Loucy (cell line): ENCODE measurements at regions not wholly inside any gene's neighbourhood (a gene's known extent, or its start where the extent isn't known, plus 50 kb on each side); places are given as distances from the start of the nearest gene placed in this dataset.

Experiments used
- H2AFZ ChIP-seq: fragments of 200-600 bp; sonication (generic); 2 replicates; pipeline ENCODE4 v1.6.0; 2016; ENCODE audit warnings: antibody characterized with exemption, mild to moderate bottlenecking, low read length, moderate library complexity
- H3F3A ChIP-seq: fragments of 200-600 bp; 2 replicates; pipeline ENCODE4 v1.6.0; 2016; ENCODE audit warnings: antibody characterized with exemption, low read depth, mild to moderate bottlenecking
- H3K27me3 ChIP-seq: fragments of 200-600 bp; sonication (generic); 2 replicates; pipeline ENCODE4 v1.6.1; 2014; ENCODE audit warnings: low read length, mild to moderate bottlenecking; ENCODE audit not compliant: insufficient read depth, poor library complexity, severe bottlenecking
- H3K36me3 ChIP-seq: fragments of 200-600 bp; sonication (generic); 2 replicates; pipeline ENCODE4 v1.6.1; 2016; ENCODE audit warnings: low read length; ENCODE audit not compliant: insufficient read depth
- H3K4me1 ChIP-seq: fragments of 200-600 bp; sonication (generic); 2 replicates; pipeline ENCODE4 v1.5.1; 2014; ENCODE audit warnings: low read length, mild to moderate bottlenecking; ENCODE audit not compliant: insufficient read depth, poor library complexity, severe bottlenecking
- H3K4me2 ChIP-seq: fragments of 200-600 bp; sonication (generic); 2 replicates; pipeline ENCODE4 v1.6.0; 2014; ENCODE audit warnings: antibody characterized with exemption, low read length, low read depth, mild to moderate bottlenecking; ENCODE audit not compliant: poor library complexity, severe bottlenecking
- H3K4me3 ChIP-seq: fragments of 200-600 bp; sonication (generic); 2 replicates; pipeline ENCODE4 v1.5.1; 2014; ENCODE audit warnings: low read length, mild to moderate bottlenecking, mixed read lengths; ENCODE audit not compliant: poor library complexity, severe bottlenecking
- H3K79me2 ChIP-seq: fragments of 200-600 bp; sonication (generic); 2 replicates; pipeline ENCODE4 v1.6.1; 2014; ENCODE audit warnings: low read length; ENCODE audit not compliant: insufficient read depth
- H3K9ac ChIP-seq: fragments of 200-600 bp; sonication (generic); 2 replicates; pipeline ENCODE4 v1.6.0; 2014; ENCODE audit warnings: mild to moderate bottlenecking, low read depth, low read length, moderate library complexity; ENCODE audit not compliant: poor library complexity, severe bottlenecking
- H3K9me2 ChIP-seq: fragments of 200-600 bp; sonication (generic); replicated peaks from 2 replicates; pipeline ENCODE4 v1.6.1; 2016; ENCODE audit warnings: low read depth, low read length, mixed read lengths
- H3K9me3 ChIP-seq: fragments of 200-600 bp; sonication (generic); 2 replicates; pipeline ENCODE4 v1.6.1; 2014; ENCODE audit warnings: mild to moderate bottlenecking, antibody characterized with exemption, low read length, low read depth; ENCODE audit not compliant: insufficient read depth
- H4K20me1 ChIP-seq: fragments of 200-600 bp; sonication (generic); 2 replicates; pipeline ENCODE4 v1.6.0; 2014; ENCODE audit warnings: antibody characterized with exemption, low read length, mild to moderate bottlenecking; ENCODE audit not compliant: insufficient read depth, poor library complexity, severe bottlenecking
- EZH2phosphoT487 ChIP-seq: fragments of 200-600 bp; IDR thresholded peaks from 2 replicates; pipeline ENCODE4 v1.6.1; 2018; ENCODE audit warnings: antibody characterized with exemption, mild to moderate bottlenecking, moderate library complexity, borderline replicate concordance
- TF ChIP-seq, protein P1 (sequence below): fragments of 200-600 bp; sonication (generic); conservative IDR thresholded peaks from 2 replicates; pipeline ENCODE4 v1.5.1; 2014; ENCODE audit warnings: mild to moderate bottlenecking, antibody characterized with exemption, low read length

DNA sequence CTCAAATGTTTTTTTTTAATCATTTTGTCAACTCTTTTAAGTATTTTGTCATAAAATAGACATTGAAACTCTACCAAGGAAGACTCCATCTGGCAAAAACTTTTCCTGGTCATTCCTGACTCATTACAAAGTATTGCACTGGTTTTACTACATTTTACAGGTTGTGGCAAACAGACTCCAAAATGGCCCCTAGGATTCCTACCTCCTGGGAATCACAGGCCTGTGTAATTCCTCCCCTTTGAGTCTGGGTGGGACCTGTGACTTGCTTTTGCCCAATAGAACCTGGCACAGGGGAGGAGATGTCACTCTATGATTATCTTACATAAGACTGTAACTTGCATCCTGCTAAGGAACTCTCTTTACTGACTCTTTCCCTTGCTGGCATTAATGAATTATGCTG lies 123.6 kb upstream of the KCNJ6 start:
- H3K27me3 ChIP-seq, result no peaks in the 10 kb centered on the region
- TF ChIP-seq, protein P1, sequence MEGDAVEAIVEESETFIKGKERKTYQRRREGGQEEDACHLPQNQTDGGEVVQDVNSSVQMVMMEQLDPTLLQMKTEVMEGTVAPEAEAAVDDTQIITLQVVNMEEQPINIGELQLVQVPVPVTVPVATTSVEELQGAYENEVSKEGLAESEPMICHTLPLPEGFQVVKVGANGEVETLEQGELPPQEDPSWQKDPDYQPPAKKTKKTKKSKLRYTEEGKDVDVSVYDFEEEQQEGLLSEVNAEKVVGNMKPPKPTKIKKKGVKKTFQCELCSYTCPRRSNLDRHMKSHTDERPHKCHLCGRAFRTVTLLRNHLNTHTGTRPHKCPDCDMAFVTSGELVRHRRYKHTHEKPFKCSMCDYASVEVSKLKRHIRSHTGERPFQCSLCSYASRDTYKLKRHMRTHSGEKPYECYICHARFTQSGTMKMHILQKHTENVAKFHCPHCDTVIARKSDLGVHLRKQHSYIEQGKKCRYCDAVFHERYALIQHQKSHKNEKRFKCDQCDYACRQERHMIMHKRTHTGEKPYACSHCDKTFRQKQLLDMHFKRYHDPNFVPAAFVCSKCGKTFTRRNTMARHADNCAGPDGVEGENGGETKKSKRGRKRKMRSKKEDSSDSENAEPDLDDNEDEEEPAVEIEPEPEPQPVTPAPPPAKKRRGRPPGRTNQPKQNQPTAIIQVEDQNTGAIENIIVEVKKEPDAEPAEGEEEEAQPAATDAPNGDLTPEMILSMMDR, result no peak
- TF ChIP-seq EZH2phosphoT487, result no peak

DNA sequence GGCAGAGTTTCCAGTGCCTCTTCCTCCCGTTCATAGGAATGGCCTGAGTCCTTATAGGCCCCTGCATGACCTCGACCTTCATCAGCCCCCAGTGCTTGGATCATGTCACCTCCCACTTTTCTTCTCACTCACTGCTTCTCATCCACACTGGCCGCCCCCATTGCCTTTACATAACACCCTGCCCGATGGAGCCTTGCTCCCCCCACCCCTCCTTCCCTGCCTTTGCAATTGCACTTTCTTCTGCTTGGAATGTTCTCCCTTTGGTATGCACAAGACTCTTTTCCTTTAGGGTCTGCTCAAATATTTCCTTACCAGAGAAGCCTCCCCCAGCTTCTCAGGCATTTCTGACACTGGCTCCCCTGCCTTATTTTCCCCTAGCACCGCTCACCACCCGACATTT lies 125.2 kb upstream of the KCNJ6 start:
- Histone ChIP-seq H3K36me3 (no peaks in the 10 kb centered on the region), H3K9ac (no peak overlapping the region), H3K4me2 (no peak overlapping the region), H2AFZ (no peak overlapping the region), H4K20me1 (no peaks in the 10 kb centered on the region), H3F3A (no peaks in the 10 kb centered on the region), H3K27me3 (no peaks in the 10 kb centered on the region), H3K4me3 (no peak overlapping the region), H3K79me2 (no peaks in the 10 kb centered on the region), H3K9me3 (no peaks in the 10 kb centered on the region), H3K4me1 (no peaks in the 10 kb centered on the region), H3K9me2 (no peaks in the 10 kb centered on the region)
- TF ChIP-seq EZH2phosphoT487, result no peak
- TF ChIP-seq, protein P1, result no peak

More for the DNA sequence above, 123.6 kb upstream of the KCNJ6 start:
- no peak overlapping the region for H2AFZ ChIP-seq
- H4K20me1 ChIP-seq, result no peaks in the 10 kb centered on the region
- no peak overlapping the region for H3K4me2 ChIP-seq
- no peaks in the 10 kb centered on the region for H3K79me2 ChIP-seq
- H3K9me2 ChIP-seq, result no peaks in the 10 kb centered on the region
- H3K4me1 ChIP-seq, result no peaks in the 10 kb centered on the region
- no peaks in the 10 kb centered on the region for H3K36me3 ChIP-seq
- no peaks in the 10 kb centered on the region for H3K9me3 ChIP-seq
- no peak overlapping the region for H3K9ac ChIP-seq
- H3F3A ChIP-seq, result no peaks in the 10 kb centered on the region
- H3K4me3 ChIP-seq, result no peak overlapping the region

DNA sequence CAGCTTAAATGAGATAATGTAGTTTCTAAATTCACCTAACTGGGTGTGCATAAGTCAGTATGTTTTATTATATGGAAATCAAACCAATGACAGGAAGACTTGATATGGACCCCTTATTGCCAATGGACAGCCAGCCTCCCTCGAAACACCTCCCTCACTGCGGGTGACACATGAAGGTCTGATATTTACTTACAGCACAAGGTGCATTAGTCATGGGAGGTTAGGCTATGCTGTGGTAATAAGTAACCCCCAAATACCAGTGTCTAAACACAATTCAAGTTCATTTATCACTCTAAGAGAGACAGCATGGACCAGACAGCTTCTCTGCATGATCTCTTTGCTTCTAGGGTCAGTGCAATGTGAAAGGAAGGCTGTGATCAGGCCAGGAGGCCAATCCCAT lies 126.0 kb upstream of the KCNJ6 start:
- H3K4me2 ChIP-seq, result no peak overlapping the region
- H3F3A ChIP-seq, result no peaks in the 10 kb centered on the region
- H3K4me3 ChIP-seq, result no peak overlapping the region
- no peaks in the 10 kb centered on the region for H3K79me2 ChIP-seq
- H3K9me2 ChIP-seq, result no peaks in the 10 kb centered on the region
- no peaks in the 10 kb centered on the region for H3K4me1 ChIP-seq
- TF ChIP-seq EZH2phosphoT487, result no peak
- TF ChIP-seq, protein P1, result no peak
- no peaks in the 10 kb centered on the region for H3K27me3 ChIP-seq
- no peaks in the 10 kb centered on the region for H3K9me3 ChIP-seq
- no peaks in the 10 kb centered on the region for H3K36me3 ChIP-seq
- H2AFZ ChIP-seq, result no peak overlapping the region
- H4K20me1 ChIP-seq, result no peaks in the 10 kb centered on the region
- H3K9ac ChIP-seq, result no peak overlapping the region
